Astrocyte of the spinal cord (primary cell): ENCODE measurements at regions not wholly inside any gene's neighbourhood (a gene's known extent, or its start where the extent isn't known, plus 50 kb on each side); places are given as distances from the start of the nearest gene placed in this dataset.

Source experiments
- DNase-seq: peaks from one replicate; pipeline ENCODE4 v3.0.0; 2011; ENCODE audit warnings: low read depth, low spot score
- H3K4me3 ChIP-seq: 2 replicates; pipeline ENCODE4 v1.5.1; 2011; ENCODE audit warnings: low read depth, mild to moderate bottlenecking, low read length, moderate library complexity
- in situ Hi-C: cut with HindIII; loops from 2 replicates; pipeline ENCODE4 v1.10.0; 2017; ENCODE audit warnings: low sequenced_read_pairs
- TF ChIP-seq, protein P1 (sequence below): IDR thresholded peaks from 2 replicates; pipeline ENCODE4 v1.5.1; 2012; ENCODE audit warnings: low read depth, mild to moderate bottlenecking, low read length, inconsistent platforms

DNA sequence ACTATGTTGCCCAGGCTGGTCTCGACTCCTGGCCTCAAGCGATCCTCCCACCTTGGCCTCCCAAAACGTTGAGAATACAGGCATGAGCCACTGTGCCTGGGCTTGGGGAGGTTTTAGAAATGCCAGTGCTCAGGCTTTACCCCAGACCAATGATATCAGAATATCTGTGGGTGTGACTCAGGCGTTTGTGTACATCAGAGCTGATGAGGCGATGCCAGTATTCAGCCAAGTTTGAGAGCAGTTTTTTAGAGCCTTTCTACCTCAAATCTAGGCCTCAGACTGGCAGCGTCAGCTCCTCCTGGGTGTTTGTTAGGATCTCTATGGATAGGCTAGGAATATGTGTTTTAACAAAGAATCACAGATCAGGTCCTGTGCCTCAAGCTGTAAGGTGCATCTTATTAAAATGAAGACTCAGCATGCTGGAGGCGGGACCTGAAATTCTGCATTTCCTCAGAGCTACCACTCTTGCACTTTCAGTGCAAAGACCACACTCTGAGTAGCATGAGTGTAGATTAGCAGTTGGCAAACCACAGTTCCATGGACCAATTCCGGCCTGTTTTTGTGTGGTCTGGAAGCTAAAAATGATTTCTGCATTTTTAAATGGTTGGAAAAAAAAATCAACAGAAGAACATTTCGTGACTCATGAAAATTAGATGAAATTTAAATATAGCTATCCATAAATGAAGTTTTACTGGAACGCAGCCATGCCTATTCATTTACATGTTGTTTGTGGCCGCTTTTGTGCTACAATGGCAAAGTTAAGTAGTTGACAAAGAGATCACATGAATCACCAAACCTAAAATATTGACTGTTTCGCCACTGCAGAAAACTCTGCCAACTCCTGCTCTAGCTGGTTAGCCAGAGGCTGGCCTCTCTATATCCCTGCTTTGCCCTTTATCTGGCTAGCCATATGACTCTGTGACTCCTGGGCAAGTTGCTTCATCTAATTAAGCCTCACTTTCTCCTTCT is 92.2 kb downstream of the KLF4 start:
- no peak overlapping the region for H3K4me3 ChIP-seq
- in situ Hi-C loops = no loop called here
- peak; percentile 6 for DNase-seq
- TF ChIP-seq, protein P1, sequence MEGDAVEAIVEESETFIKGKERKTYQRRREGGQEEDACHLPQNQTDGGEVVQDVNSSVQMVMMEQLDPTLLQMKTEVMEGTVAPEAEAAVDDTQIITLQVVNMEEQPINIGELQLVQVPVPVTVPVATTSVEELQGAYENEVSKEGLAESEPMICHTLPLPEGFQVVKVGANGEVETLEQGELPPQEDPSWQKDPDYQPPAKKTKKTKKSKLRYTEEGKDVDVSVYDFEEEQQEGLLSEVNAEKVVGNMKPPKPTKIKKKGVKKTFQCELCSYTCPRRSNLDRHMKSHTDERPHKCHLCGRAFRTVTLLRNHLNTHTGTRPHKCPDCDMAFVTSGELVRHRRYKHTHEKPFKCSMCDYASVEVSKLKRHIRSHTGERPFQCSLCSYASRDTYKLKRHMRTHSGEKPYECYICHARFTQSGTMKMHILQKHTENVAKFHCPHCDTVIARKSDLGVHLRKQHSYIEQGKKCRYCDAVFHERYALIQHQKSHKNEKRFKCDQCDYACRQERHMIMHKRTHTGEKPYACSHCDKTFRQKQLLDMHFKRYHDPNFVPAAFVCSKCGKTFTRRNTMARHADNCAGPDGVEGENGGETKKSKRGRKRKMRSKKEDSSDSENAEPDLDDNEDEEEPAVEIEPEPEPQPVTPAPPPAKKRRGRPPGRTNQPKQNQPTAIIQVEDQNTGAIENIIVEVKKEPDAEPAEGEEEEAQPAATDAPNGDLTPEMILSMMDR = no peak

DNA sequence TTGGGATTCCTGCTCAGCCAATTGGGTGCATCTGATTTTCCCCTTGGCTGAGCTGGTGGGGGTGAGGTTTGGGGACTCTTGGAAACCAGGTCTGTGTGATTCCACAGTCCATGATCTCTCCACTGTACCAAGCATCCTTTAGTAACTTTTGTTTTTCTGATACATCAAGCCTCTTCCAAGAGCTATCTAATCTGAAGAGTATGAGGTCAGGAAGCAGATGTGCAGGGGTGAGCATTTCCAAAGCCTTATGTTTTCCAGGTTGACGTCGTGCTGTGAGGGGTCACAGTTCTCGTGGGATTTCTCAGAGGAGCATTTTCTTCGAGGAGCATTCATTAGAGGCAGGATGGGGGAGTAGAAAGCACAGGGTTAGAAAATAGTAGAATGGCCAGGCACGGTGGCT is 95.3 kb downstream of the KLF4 start:
- in situ Hi-C loops = no loop called here
- no peak overlapping the region for H3K4me3 ChIP-seq
- TF ChIP-seq, protein P1 = no peak
- DNase-seq = no peak

DNA sequence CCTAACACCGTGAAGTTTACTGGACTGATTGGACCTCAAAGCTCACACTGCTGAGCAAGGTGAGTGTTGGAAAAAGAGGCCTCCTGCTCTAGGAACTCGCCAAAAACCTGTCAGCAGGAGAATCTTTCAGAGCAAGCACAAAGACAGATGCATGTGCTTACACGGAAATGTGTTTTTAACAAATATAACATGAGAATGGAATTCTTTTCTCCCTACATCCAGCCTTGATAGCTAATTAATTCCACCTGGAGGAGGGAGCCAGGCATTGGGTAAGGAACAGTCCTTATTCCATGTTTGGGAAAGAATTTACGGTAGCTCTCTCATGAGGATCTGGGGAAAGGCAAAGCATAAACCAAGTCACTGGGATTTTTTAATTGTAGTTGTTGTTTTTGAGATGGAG is 98.8 kb downstream of the KLF4 start:
- no peak for DNase-seq

DNA sequence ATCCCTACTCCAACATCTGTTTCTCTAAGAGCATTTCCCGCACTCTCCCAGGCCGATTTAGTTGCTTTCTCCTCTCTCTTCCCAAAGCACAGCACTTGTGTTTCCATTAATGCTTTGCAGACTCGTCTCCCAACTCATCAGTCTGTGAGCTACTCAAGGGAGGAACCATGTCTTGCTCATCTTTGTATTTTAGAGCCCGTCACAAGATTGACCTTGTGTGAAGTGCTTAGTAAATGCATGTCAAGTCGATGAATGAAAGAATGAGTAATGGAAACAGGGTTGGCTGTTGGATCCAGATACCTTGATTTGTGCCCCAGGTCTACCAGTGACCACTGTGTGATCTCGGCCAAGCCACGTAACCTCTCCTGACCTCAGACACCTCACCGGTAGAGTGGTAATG is 99.3 kb downstream of the KLF4 start:
- no peak for DNase-seq
- H3K4me3 ChIP-seq = no peak overlapping the region
- TF ChIP-seq, protein P1 = no peak
- in situ Hi-C loops = no loop called here

More for the DNA sequence above, 98.8 kb downstream of the KLF4 start:
- in situ Hi-C loops = no loop called here
- TF ChIP-seq, protein P1 = no peak
- H3K4me3 ChIP-seq = no peak overlapping the region

DNA sequence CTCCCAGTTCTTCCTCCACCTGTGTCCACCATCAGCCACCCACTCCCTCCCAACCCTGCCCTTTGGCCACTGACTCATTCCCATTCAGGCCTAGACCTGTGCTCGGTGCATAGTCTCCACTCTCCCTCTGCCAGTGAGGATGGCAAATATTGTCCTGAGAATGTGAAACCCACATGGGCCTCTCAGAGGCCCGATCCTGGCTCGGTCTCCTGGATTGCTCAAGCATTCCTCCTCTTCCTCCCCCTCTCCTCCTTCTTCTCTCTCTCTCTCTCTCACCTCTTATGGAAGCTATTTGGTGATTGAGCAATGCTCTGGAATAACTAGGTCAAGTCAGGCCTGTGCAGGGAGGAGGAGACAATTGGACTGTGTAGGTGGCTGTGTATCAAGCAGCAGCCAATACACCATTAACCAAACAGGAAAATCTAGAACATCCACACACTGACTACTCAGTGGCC is 99.9 kb downstream of the KLF4 start:
- TF ChIP-seq, protein P1 = no peak
- in situ Hi-C loops = no loop called here
- no peak for DNase-seq
- H3K4me3 ChIP-seq = no peak overlapping the region

DNA sequence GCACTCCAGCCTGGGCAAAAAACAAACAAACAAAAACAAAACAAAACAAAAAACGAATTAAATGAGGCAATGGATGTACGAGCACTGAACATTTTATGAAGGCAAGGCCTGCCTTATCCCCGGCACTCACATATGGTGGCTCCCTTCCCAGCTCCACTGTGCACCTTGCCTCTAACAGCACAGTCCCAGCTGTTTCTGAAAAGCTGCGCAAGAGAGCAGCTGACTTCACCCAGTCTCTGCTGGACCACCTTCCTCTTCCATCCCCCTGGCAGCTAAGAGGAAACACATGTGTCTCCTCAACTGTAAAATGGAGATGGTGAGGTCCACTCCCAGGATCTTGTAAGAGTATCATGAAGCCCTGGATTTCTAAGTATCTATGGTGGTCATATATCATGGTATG is 100.7 kb downstream of the KLF4 start:
- DNase-seq = no peak
- in situ Hi-C loops = no loop called here
- TF ChIP-seq, protein P1 = no peak
- H3K4me3 ChIP-seq = no peak overlapping the region
